H1 (cell line): ENCODE measurements at regions not wholly inside any gene's neighbourhood (a gene's known extent, or its start where the extent isn't known, plus 50 kb on each side); places are given as distances from the start of the nearest gene placed in this dataset.

Experiments used
- CTCF ChIA-PET: fragments of 300-600 bp; sonication (Branson Sonifier 250); formaldehyde crosslinking; loops from one replicate; lab custom pipeline; 2021; ENCODE audit not compliant: partially characterized antibody; lab: Charles Lee
- POLR2A ChIA-PET: fragments of 300-600 bp; sonication (Branson Sonifier 250); formaldehyde crosslinking; loops from one replicate; lab custom pipeline; 2021; ENCODE audit warnings: inconsistent platforms; ENCODE audit not compliant: partially characterized antibody; lab: Charles Lee
- DNase-seq, 2 experiments: peaks; one replicate each; pipeline versions ENCODE4 v3.0.0 to v3.0.0-alpha.2; 2010 to 2022; ENCODE audit warnings: low spot score in 2 of 2, low read depth in 1 of 2, mixed read lengths in 1 of 2
- FAIRE-seq: peaks from 2 replicates; lab custom pipeline; 2011; peaks lifted over from hg19 to GRCh38; lab: Jason Lieb, UNC
- H2AFZ ChIP-seq: 2 replicates; pipeline ENCODE4 v1.8.1; 2012; ENCODE audit warnings: low read length, inconsistent platforms
- H2AK5ac ChIP-seq: 2 replicates; pipeline ENCODE4 v1.6.1; 2013; ENCODE audit warnings: low read depth, low read length
- H2BK120ac ChIP-seq: replicated peaks from 2 replicates; pipeline ENCODE3; 2013; ENCODE audit warnings: low read depth, low read length, inconsistent platforms
- H2BK12ac ChIP-seq: 2 replicates; pipeline ENCODE4 v1.6.1; 2013; ENCODE audit warnings: low read depth, low read length
- H2BK15ac ChIP-seq: 2 replicates; pipeline ENCODE4 v1.6.1; 2013; ENCODE audit warnings: low read length
- H2BK20ac ChIP-seq: 2 replicates; pipeline ENCODE4 v1.6.1; 2013; ENCODE audit warnings: low read length
- H2BK5ac ChIP-seq: 2 replicates; pipeline ENCODE4 v1.6.1; 2013; ENCODE audit warnings: low read depth, low read length
- H3K14ac ChIP-seq: 2 replicates; pipeline ENCODE4 v1.6.1; 2013; ENCODE audit warnings: inconsistent platforms; ENCODE audit not compliant: insufficient read length
- H3K18ac ChIP-seq: 2 replicates; pipeline ENCODE4 v1.6.1; 2013; ENCODE audit warnings: low read length; ENCODE audit errors: extremely low read depth
- H3K23ac ChIP-seq: 2 replicates; pipeline ENCODE4 v1.6.1; 2013; ENCODE audit warnings: inconsistent platforms; ENCODE audit not compliant: insufficient read length
- H3K23me2 ChIP-seq: 2 replicates; pipeline ENCODE4 v1.6.1; 2013; ENCODE audit warnings: low read depth, low read length
- H3K27ac ChIP-seq: 2 replicates; pipeline ENCODE4 v1.6.1; 2011; ENCODE audit warnings: low read depth, low read length, inconsistent platforms
- H3K27me3 ChIP-seq, 4 experiments: replicated peaks in 1 of 4; 1 replicate in 1 of 4; 2 replicates in 3 of 4; pipeline versions ENCODE4 v1.6.1 to v1.8.1; 2011 to 2013; ENCODE audit warnings: low read length in 3 of 4, mild to moderate bottlenecking in 3 of 4, inconsistent platforms in 2 of 4, mixed read lengths in 2 of 4, moderate library complexity in 1 of 4; ENCODE audit not compliant: control insufficient read depth in 3 of 4, insufficient read depth in 3 of 4; ENCODE audit errors: extremely low read depth in 1 of 4
- H3K36me3 ChIP-seq, 4 experiments: 2 replicates each; pipeline versions ENCODE4 v1.6.1 to v1.8.1; 2011 to 2013; ENCODE audit warnings: mild to moderate bottlenecking in 4 of 4, low read length in 3 of 4, moderate library complexity in 2 of 4, control low read depth in 1 of 4, inconsistent platforms in 1 of 4; ENCODE audit not compliant: insufficient read depth in 4 of 4, control insufficient read depth in 2 of 4
- H3K4ac ChIP-seq: replicated peaks from 2 replicates; pipeline ENCODE3; 2013; ENCODE audit warnings: low read length, low read depth, mixed read lengths, inconsistent platforms; ENCODE audit not compliant: insufficient read length
- H3K4me1 ChIP-seq, 4 experiments: replicated peaks in 1 of 4; 1 replicate in 1 of 4; 2 replicates in 3 of 4; pipeline versions ENCODE4 v1.6.1 to v1.8.1; 2011 to 2013; ENCODE audit warnings: low read length in 3 of 4, inconsistent platforms in 2 of 4, mixed read lengths in 1 of 4; ENCODE audit not compliant: insufficient read depth in 4 of 4, control insufficient read depth in 3 of 4
- H3K4me2 ChIP-seq, 2 experiments: 2 replicates each; pipeline versions ENCODE4 v1.6.1 to v1.8.1; 2011 to 2013; ENCODE audit warnings: low read depth in 2 of 2, low read length in 2 of 2, control low read depth in 1 of 2, inconsistent platforms in 1 of 2, mild to moderate bottlenecking in 1 of 2; ENCODE audit not compliant: insufficient read depth in 1 of 2
- H3K4me3 ChIP-seq, 4 experiments: fragments of 200-600, 300-600 bp in 1 of 4; sonication (generic), shearing (Covaris generic), sonication (Bioruptor Twin) in 1 of 4; 2 replicates each; pipeline versions ENCODE4 v1.5.1 to v1.8.1; 2011 to 2016; ENCODE audit warnings: low read length in 4 of 4, low read depth in 3 of 4, control low read depth in 2 of 4, inconsistent platforms in 2 of 4, mild to moderate bottlenecking in 2 of 4, mixed read lengths in 1 of 4, moderate library complexity in 1 of 4; ENCODE audit not compliant: insufficient read depth in 2 of 4; ENCODE audit errors: extremely low read depth in 1 of 4
- H3K56ac ChIP-seq: replicated peaks from 2 replicates; pipeline ENCODE3; 2013; ENCODE audit warnings: low read depth, mild to moderate bottlenecking, mixed read lengths, low read length, inconsistent platforms; ENCODE audit not compliant: insufficient read length
- H3K79me1 ChIP-seq: 2 replicates; pipeline ENCODE4 v1.6.1; 2013; ENCODE audit warnings: low read depth, low read length, control low read depth
- H3K79me2 ChIP-seq, 2 experiments: 2 replicates each; pipeline versions ENCODE4 v1.6.1 to v1.8.1; 2012 to 2013; ENCODE audit warnings: low read length in 2 of 2, mild to moderate bottlenecking in 2 of 2, inconsistent platforms in 1 of 2; ENCODE audit not compliant: insufficient read depth in 2 of 2, control insufficient read depth in 1 of 2
- H3K9ac ChIP-seq, 4 experiments: replicated peaks in 1 of 4; 1 replicate in 1 of 4; 2 replicates in 3 of 4; pipeline versions ENCODE4 v1.6.1 to v1.8.1; 2011 to 2013; ENCODE audit warnings: low read depth in 3 of 4, low read length in 3 of 4, control low read depth in 2 of 4, mild to moderate bottlenecking in 2 of 4, moderate library complexity in 2 of 4, inconsistent platforms in 1 of 4; ENCODE audit errors: extremely low read depth in 1 of 4
- H3K9me3 ChIP-seq, 2 experiments: 2 replicates each; pipeline versions ENCODE4 v1.6.1 to v1.8.1; 2012 to 2013; ENCODE audit warnings: mild to moderate bottlenecking in 2 of 2, moderate library complexity in 2 of 2, control low read depth in 1 of 2, inconsistent platforms in 1 of 2, low read depth in 1 of 2, low read length in 1 of 2, mixed read lengths in 1 of 2; ENCODE audit not compliant: insufficient read depth in 2 of 2
- H4K20me1 ChIP-seq, 2 experiments: replicated peaks in 1 of 2; 2 replicates each; pipeline versions ENCODE3 to v1.8.1; 2011 to 2013; ENCODE audit warnings: inconsistent platforms in 2 of 2, low read length in 2 of 2, mild to moderate bottlenecking in 1 of 2; ENCODE audit not compliant: insufficient read depth in 2 of 2, control insufficient read depth in 1 of 2
- H4K5ac ChIP-seq: 2 replicates; pipeline ENCODE4 v1.6.1; 2013; ENCODE audit warnings: low read length, low read depth, mixed read lengths, inconsistent platforms; ENCODE audit not compliant: insufficient read length
- H4K8ac ChIP-seq: 2 replicates; pipeline ENCODE4 v1.8.0; 2013; ENCODE audit warnings: mild to moderate bottlenecking, moderate library complexity, low read length, inconsistent platforms; ENCODE audit not compliant: insufficient read depth; ENCODE audit errors: extremely low read depth
- H4K91ac ChIP-seq: replicated peaks from 2 replicates; pipeline ENCODE3; 2013; ENCODE audit warnings: low read length, mixed read lengths, inconsistent platforms; ENCODE audit not compliant: insufficient read length
- CBX5 ChIP-seq: fragments of 300-800, 300-1000 bp; sonication (generic); IDR thresholded peaks from 2 replicates; pipeline ENCODE4 v1.7.1; 2016; ENCODE audit warnings: antibody characterized with exemption, low read length, low read depth
- EP300 ChIP-seq, 2 experiments: IDR thresholded peaks; 1 replicate in 1 of 2; 2 replicates in 1 of 2; pipeline ENCODE4 v1.6.1; 2011 to 2012; ENCODE audit warnings: low read depth in 2 of 2, low read length in 2 of 2, mild to moderate bottlenecking in 2 of 2, borderline replicate concordance in 1 of 2, inconsistent platforms in 1 of 2, moderate library complexity in 1 of 2
- GABPA ChIP-seq: IDR thresholded peaks from 2 replicates; pipeline ENCODE4 v1.6.1; 2011; ENCODE audit warnings: mild to moderate bottlenecking, low read length, moderate library complexity, borderline replicate concordance; ENCODE audit not compliant: insufficient read depth
- RNF2 ChIP-seq: fragments of 200-900, 300-1000 bp; sonication (generic); IDR thresholded peaks from 2 replicates; pipeline ENCODE4 v1.7.1; 2016; ENCODE audit warnings: borderline replicate concordance, low read depth, mild to moderate bottlenecking, antibody characterized with exemption, low read length; ENCODE audit not compliant: poor library complexity, severe bottlenecking; ENCODE audit errors: missing control alignments
- SAP30 ChIP-seq: fragments of 300-600 bp; sonication (generic); IDR thresholded peaks from 2 replicates; pipeline ENCODE4 v1.7.1; 2012; ENCODE audit warnings: low read length, moderate library complexity, mild to moderate bottlenecking, inconsistent platforms; ENCODE audit not compliant: insufficient read depth, insufficient replicate concordance
- ZNF274 ChIP-seq: IDR thresholded peaks from 2 replicates; pipeline ENCODE4 v1.7.0; 2012; ENCODE audit warnings: low read length, borderline replicate concordance; ENCODE audit errors: extremely low read depth
- WGBS, 2 experiments: shearing (Covaris generic) in 1 of 2; methylation state at CpG; one replicate each; pipeline versions ENCODE4 v1.1.6 to v1.1.7; 2013 to 2015; ENCODE audit warnings: low lambda C conversion rate in 2 of 2, mixed read lengths in 2 of 2, inconsistent platforms in 1 of 2, low coverage in 1 of 2, missing lambda C conversion rate in 1 of 2; ENCODE audit not compliant: insufficient replicate concordance in 2 of 2, insufficient coverage in 1 of 2, insufficient read length in 1 of 2; ENCODE audit errors: extremely low coverage in 1 of 2, missing lambda C conversion rate in 1 of 2; 5-methylcytosine and 5-hydroxymethylcytosine counted together
- TF ChIP-seq, protein P1 (sequence below), 3 experiments: IDR thresholded peaks; 1 replicate in 2 of 3; 2 replicates in 1 of 3; pipeline versions ENCODE4 v1.5.1 to v1.6.1; 2011; ENCODE audit warnings: low read length in 3 of 3, mild to moderate bottlenecking in 3 of 3, inconsistent platforms in 2 of 3, low read depth in 1 of 3, moderate library complexity in 1 of 3; ENCODE audit not compliant: insufficient read depth in 1 of 3; ENCODE audit errors: control extremely low read depth in 1 of 3
- TF ChIP-seq, protein P2 (sequence below): IDR thresholded peaks from 2 replicates; pipeline ENCODE4 v1.6.1; 2012; ENCODE audit warnings: low read length, inconsistent platforms

DNA sequence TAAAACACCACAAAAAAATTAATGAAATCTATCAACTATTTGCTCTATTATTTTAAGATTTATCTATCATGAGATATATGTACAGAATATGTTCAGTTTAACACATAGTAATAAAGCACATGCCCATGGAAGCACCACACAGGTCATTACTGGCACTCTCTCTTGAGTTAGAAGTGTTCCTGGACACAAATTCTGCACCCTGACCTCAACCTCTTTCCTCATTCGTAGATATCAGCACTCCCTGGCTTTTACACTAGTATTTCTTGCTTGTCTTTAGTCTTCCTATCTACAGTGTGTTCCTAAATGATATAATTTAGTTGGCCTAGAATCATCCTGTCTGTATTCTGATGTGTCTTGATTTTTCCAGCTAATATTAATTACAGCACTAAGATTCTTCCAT lies 321.0 kb upstream of the SOX5 start:
- no peak overlapping the region for H2BK5ac ChIP-seq
- DNase-seq (no peak), FAIRE-seq (no peak)
- H4K20me1 ChIP-seq = no peaks in the 10 kb centered on the region
- no peaks in the 10 kb centered on the region for H3K27me3 ChIP-seq
- no peak overlapping the region for H2AFZ ChIP-seq
- no peak overlapping the region for H2BK12ac ChIP-seq
- H3K56ac ChIP-seq = no peak overlapping the region
- no peaks in the 10 kb centered on the region for H3K79me1 ChIP-seq
- no peaks in the 10 kb centered on the region for H3K4me1 ChIP-seq
- H3K27ac ChIP-seq = no peak overlapping the region
- H4K8ac ChIP-seq = no peak overlapping the region
- H3K36me3 ChIP-seq = no peaks in the 10 kb centered on the region
- no peaks in the 10 kb centered on the region for H3K79me2 ChIP-seq
- H3K23ac ChIP-seq = no peak overlapping the region
- no peak overlapping the region for H4K91ac ChIP-seq
- H3K23me2 ChIP-seq = no peaks in the 10 kb centered on the region
- H2BK20ac ChIP-seq = no peak overlapping the region
- no peak overlapping the region for H3K4ac ChIP-seq
- H3K18ac ChIP-seq = no peak overlapping the region
- no peak overlapping the region for H4K5ac ChIP-seq
- ChIA-PET POLR2A (no interaction called here), CTCF (no interaction called here)
- H3K4me3 ChIP-seq = no peak overlapping the region
- 76% methylated on average over 1 of the region's 1 CpG; no CpG with 5 or more reads in 1 of the 2 experiments for WGBS, 2 experiments
- H2AK5ac ChIP-seq = no peak overlapping the region
- no peak overlapping the region for H2BK15ac ChIP-seq
- H3K4me2 ChIP-seq = no peak overlapping the region
- no peak overlapping the region for H2BK120ac ChIP-seq
- no peaks in the 10 kb centered on the region for H3K9me3 ChIP-seq
- no peak overlapping the region for H3K9ac ChIP-seq
- no peak overlapping the region for H3K14ac ChIP-seq
- TF ChIP-seq RNF2 (no peak), SAP30 (no peak), CBX5 (no peak), EP300 (IDR thresholded peaks at IDR 0.05; ENCODE audit: borderline replicate concordance in 1 of 2, low read depth in 2 of 2, low read length in 2 of 2) (no peak), ZNF274 (no peak), GABPA (no peak)
- TF ChIP-seq, protein P1, sequence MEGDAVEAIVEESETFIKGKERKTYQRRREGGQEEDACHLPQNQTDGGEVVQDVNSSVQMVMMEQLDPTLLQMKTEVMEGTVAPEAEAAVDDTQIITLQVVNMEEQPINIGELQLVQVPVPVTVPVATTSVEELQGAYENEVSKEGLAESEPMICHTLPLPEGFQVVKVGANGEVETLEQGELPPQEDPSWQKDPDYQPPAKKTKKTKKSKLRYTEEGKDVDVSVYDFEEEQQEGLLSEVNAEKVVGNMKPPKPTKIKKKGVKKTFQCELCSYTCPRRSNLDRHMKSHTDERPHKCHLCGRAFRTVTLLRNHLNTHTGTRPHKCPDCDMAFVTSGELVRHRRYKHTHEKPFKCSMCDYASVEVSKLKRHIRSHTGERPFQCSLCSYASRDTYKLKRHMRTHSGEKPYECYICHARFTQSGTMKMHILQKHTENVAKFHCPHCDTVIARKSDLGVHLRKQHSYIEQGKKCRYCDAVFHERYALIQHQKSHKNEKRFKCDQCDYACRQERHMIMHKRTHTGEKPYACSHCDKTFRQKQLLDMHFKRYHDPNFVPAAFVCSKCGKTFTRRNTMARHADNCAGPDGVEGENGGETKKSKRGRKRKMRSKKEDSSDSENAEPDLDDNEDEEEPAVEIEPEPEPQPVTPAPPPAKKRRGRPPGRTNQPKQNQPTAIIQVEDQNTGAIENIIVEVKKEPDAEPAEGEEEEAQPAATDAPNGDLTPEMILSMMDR (IDR thresholded peaks at IDR 0.05; ENCODE audit: control extremely low read depth in 1 of 3, insufficient read depth in 1 of 3, low read depth in 1 of 3, low read length in 3 of 3) = no peak
- TF ChIP-seq, protein P2, sequence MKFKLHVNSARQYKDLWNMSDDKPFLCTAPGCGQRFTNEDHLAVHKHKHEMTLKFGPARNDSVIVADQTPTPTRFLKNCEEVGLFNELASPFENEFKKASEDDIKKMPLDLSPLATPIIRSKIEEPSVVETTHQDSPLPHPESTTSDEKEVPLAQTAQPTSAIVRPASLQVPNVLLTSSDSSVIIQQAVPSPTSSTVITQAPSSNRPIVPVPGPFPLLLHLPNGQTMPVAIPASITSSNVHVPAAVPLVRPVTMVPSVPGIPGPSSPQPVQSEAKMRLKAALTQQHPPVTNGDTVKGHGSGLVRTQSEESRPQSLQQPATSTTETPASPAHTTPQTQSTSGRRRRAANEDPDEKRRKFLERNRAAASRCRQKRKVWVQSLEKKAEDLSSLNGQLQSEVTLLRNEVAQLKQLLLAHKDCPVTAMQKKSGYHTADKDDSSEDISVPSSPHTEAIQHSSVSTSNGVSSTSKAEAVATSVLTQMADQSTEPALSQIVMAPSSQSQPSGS = no peak
